ENCODE measurements at regions not wholly inside any gene's neighbourhood (a gene's known extent, or its start where the extent isn't known, plus 50 kb on each side); places are given as distances from the start of the nearest gene placed in this dataset.
"Not testable (repeated sequence)": the region's sequence is repeated elsewhere in the genome, so short reads cannot be mapped to it uniquely, and the experiment has no call there.

DNA sequence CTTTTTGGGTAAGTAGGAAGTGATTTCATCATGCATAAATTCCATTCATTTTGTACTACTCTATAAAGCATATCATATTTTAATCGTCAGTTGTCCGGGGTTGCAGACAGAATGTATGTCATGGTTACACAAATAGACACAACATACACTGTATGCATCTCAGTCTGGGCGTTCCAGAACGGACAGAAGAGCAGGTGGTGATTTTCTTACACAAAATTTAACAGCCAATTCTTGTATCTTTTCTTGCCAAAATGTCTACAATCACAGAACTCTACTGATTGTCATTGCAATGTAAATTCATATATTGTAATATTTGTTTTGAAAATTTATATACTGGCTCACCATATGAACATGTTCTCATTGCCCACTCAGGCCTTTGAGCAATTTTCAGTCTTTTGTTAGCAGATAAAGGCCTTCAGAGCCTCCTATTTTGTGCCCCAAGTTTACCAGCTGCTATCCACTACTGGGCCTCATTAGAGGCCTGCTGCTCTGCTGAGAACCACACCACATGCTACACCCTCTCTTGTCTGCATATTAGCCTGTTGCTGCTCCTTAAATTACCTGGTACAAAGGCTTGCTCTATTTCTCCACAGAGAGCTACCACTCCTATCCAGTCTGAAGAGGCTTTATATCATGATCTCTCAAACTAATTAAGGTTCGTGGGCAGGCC, 61.5 kb downstream of the PRDM13 start:
- DNase-seq: no peak

- no peak for DNase-seq
These were observed 83.5 kb downstream of the PRDM13 start for GRCh38 chr6:99689916-99690685.

- DNase-seq: not testable (repeated sequence)
These were observed 95.7 kb downstream of the PRDM13 start for GRCh38 chr6:99702287-99702686.

GRCh38 chr6:99709062-99709461, 102.4 kb downstream of the PRDM13 start:
- DNase-seq: no peak

GRCh38 chr6:99711302-99711701, 104.7 kb downstream of the PRDM13 start:
- DNase-seq: no peak

DNA sequence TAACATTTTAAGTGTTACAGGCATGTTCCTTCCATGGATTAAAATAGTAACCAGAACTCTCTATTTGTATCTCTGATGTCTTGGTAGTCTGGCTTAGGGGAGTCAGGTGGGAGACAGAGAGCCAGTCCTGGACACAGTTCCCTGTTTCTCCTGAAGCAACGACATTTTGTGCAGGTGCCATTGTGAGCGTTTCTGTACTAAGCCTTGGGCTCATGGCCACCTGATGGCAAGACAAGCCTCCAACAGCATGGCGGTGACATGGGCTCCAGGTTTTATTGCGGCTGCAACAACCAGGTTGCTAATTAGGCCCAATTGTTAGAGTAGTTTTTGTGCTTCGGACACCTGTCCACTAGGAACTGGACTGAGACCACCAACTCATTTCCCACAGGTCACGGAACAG, 105.3 kb downstream of the PRDM13 start:
- no peak for DNase-seq

GRCh38 chr6:99712519-99712918, 105.9 kb downstream of the PRDM13 start:
- no peak for DNase-seq

DNA sequence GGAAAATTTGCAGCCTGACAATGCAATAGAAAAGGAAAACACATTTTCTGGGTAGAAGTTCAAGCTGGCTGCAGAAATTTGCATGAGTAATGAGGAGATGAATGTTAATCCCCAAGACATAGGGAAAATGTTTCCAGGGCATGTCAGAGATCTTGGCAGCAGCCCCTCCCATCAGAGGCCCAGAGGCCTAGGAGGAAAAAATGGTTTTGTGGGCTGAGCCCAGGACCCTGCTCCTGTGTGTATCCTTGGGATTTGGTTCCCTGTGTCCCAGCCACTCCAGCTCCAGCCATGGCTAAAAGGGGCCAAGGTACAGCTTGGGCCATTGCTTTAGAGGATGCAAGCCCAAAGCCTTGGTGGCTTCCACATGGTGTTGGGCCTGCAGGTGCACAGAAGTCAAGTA, 115.4 kb downstream of the PRDM13 start:
- DNase-seq: not testable (repeated sequence)

GRCh38 chr6:99730237-99730636, 123.6 kb downstream of the PRDM13 start:
- not testable (repeated sequence) for DNase-seq

DNA sequence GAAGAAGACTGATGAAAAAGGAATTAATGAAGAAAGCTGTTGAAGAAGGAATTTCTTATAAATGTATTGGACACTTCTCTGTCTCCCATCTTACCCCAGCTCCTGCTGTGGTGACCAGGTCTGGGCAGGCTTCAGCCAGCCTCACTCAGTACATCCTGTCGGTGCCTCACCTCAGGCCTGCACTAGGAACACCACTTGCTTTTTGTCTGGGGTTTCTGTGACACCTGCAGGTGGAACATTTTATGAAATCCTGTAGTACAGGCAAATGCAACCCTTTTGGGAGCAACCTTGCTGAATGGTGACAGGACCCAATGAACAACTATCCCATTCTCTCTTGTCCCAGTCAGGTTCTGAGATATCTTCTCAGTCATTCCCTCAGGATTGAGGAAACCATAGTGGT, 129.7 kb downstream of the PRDM13 start:
- no peak for DNase-seq

- DNase-seq: no peak
These were observed 132.9 kb downstream of the PRDM13 start for GRCh38 chr6:99739526-99739925.

DNA sequence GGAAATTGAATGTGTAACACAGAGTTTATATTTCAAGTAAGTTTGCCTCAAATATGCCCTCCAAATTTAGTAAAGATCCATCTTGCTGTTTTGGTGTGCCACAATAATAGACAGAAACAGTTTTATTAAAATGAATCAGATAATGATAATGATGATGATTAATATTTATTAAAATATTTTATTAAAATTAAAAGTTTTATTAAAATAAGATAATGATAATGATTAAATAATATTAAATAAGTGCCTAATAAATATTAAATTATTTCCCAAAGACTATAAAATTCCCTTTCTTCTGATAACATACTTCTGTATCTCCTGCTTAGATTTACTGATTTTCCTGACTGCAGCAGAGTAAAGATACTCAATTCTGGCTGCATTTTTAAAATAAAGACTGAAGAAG, 134.5 kb downstream of the PRDM13 start:
- no peak for DNase-seq

DNA sequence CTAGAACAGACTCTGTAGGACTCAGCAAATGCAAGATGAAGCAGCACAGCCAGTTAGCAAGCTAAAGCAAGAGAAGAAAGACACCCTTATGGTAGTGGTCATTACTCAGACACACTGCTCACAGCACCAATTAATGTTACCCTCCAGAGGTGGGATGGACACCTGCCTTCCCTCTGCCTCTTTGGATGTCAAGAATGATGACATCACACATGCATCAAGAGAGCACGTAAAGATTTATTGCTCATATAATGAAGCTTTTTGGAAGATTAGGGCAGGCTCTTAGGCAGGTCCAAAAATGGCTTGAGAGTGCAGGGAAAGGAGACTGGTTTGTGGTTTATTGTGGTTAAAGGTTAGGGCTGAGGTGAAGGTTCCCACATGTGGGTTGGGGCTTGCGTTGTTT, 137.0 kb downstream of the PRDM13 start:
- no peak for DNase-seq

GRCh38 chr6:99745651-99746050, 139.0 kb downstream of the PRDM13 start:
- DNase-seq: no peak

DNA sequence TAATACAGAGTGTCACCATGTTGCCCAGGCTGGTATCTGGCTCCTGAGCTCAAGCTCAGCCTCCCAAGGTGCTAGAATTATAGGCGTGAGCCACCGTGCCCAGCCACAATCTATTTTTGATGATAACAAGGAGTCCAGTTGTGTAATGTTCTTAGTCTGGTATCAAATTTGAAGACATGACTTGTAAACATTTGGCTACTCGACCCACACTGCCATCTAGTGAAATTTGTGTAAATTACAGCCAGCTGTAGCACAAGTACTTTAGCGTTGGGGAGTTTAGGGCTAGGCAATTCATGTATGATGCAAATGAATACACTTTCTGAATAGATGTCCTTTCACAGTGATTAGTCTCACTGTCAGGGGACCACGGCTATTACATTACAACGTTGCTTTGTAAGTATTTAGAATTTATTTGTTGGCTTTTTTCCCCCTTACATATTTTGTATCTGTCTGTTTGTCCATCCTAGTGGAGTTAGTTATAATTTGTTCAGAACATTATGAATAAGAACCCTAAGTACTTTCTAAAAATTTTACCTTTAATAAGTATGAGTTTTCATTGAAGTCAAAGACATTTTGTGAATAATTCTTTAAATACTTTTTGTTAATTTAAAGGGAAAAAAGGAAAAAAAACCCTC, 139.7 kb downstream of the PRDM13 start:
- peak in 4 of 5 experiments; percentile 7 to 65 (median 22) for DNase-seq

DNA sequence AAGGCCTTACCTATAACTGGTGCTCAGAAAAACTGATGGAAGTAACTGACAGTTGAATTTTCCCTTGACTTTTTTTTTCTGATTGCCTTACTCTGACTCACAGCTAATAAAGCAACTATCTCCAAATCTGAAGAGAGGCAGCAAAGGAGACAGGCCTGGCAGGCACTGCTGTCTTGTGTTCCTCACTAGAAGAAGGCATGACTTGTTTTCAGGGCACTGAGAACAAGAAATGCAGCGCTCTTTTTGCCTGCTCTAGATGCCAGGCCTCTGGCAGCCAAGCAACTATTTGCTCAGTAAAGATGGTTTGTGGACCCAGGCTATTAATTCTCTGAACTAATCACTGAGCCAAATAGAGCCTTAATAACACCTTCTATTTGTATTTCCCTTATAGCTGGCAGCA, 155.1 kb downstream of the PRDM13 start:
- DNase-seq: no peak

DNA sequence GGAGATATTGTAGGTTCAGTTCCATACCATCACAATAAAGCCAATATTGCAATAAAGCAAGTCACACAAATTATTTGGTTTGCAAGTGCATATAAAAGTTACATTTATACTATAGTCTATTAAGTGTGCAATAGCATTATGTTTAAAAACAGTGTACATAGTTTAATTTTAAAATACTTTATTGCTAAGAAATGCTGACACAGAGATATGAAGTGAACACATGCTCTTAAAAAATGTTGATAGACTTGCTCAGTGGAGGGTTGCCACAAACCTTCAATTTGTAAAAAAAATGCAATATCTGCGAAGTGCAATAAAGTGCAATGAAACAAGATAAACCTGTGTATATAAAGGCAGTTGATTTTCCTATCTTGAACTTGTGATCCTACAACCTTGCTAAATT, 161.5 kb downstream of the PRDM13 start:
- no peak for DNase-seq

DNA sequence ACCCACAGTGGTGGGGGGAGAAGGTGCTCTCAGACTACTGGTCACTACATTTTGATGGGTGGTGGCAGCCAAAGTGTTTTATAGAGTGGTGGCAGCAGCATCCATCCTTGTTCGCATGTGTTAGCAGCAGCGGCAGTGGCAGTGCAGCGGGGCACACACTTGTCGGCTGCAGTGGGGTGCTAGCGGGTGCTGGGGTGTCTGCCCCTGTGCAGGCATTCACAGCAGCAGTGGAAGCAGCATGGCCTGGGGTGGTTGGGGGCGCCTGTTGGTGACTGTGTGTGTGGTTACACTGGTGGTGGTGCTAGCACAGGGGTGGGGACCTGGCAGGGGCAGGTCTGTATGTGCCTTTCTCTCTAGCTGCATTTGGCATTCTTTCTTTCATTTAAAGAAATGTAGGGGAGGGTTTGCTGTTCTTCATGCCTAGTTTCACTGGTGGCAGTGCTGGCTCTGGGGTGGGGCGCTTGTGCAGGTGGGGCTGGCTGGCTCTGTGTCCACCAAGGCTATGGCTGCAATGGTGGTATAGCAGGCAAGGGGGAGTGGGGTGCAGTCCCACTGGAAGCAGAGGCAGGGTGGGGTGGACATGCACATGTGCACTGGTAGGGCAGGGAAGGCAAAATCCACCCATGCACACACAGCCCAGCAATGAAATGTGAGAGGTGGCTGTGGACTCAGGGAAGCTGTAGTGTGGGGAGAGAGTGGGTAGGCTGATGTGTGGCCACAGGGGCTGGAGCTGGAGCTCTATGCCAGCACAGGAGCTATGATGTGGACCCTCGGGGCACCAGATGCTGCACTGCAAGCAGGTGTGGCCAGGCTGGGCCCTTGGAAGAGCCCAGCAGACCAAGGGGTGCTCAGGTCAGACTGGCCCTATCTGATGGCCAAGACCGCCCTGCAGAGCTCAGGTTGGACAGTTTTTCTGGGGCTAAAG, 173.3 kb downstream of the PRDM13 start:
- no peak for DNase-seq

DNA sequence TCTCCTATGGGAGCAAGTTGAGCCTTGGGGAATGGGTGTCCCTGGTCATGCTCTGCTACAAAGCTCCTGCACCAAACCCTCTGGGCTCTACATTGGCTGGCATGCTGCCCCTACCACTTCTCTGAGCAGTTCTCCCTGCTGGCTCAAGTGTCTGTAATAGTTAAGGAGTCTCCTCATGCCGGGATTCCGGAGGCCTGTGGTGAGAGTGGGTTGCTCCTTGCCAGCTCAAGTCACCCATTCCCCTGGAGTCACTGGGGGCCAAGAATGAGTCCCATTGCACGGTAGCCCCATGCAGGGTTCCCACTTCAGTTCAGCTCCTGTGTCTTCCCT, 173.9 kb downstream of the PRDM13 start:
- DNase-seq: no peak

DNA sequence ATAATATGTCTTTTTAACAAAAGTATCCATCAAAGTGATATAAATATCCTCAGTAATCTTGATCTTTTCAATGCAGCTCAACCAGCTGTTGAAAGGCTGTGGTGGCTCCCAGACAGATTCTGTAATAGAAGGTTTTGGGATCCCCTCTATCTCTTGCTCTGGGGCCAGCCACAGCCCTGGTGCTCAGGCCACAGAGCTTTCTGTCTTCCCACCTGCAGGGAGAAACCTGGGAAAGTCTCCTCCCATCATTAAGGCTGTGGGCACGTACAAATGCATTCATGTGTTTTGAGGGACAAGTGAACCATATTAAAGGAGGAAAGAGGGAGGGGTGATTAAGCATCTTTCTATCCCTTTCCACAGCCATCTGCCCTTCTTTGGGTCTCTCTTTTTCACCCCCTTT, 183.1 kb downstream of the PRDM13 start:
- no peak for DNase-seq

DNA sequence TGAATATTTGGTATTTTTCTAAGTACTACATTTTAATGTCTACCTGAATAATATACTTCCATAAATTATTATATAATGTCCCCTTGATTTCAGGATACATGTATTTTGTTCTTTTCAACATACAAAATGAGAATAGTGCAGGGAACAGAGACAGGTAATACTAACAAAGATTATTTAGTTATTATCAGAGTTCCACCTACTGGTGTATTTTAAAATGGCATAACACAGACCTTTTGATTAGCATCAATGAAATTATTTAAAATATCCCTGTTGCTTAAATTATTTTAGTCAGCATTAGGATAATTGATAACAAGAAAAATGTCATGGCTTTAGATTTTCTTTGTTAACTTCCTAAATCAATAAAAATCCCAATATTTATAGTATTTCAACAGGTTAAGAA, 184.0 kb downstream of the PRDM13 start:
- DNase-seq: no peak

- no peak for DNase-seq
These were observed 192.2 kb downstream of the MCHR2 start for GRCh38 chr6:99801805-99802204.

DNA sequence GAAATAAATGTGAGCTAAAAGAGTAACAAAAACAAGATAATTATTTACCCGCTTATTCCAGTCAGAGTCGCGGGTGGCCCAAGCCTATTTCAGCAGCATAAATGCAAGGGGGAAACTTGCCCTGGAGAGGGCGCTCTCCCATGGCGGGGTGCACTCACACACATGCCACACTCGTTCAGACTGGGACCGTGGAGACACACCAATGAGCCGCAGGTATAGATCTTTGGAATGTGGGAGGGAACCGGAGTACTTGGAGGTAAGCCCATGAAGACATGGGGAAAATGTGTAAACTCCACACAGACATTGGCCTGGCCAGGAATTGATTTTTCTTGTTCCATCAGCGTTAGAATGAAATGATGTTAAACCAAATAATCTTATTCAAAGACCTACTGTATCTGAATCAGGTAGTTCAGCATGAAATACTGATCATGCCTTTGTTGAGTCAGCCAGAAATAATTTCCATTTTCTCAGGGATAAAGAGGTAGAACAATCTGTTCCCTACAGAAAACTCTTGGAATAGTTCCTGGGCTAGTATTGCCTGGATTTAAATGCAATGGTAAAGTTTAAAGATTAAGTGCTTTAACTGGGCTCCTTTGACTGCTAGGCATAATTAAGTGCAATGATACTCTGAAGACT, 191.5 kb downstream of the MCHR2 start:
- no peak for DNase-seq

Data from T-helper 2 cell (primary cell).